ENCODE measurements at regions not wholly inside any gene's neighbourhood (a gene's known extent, or its start where the extent isn't known, plus 50 kb on each side); places are given as distances from the start of the nearest gene placed in this dataset.

GRCh38 chr4:147326591-147326990, 154.3 kb upstream of the EDNRA start:
- H3K9me3 Mint-ChIP-seq, result peaks cover 1% of the 10 kb centered on the region
- no peak for ATAC-seq (ENCODE audit: low read depth)
- no peak overlapping the region for H3K4me3 Mint-ChIP-seq
- H3K36me3 Mint-ChIP-seq, result no peaks in the 10 kb centered on the region
- no peaks in the 10 kb centered on the region for H3K27me3 Mint-ChIP-seq
- H3K4me1 Mint-ChIP-seq, result no peaks in the 10 kb centered on the region
- no peak overlapping the region for H3K27ac Mint-ChIP-seq
- DNase-seq (ENCODE audit: low spot score in 2 of 2), result no peak

DNA sequence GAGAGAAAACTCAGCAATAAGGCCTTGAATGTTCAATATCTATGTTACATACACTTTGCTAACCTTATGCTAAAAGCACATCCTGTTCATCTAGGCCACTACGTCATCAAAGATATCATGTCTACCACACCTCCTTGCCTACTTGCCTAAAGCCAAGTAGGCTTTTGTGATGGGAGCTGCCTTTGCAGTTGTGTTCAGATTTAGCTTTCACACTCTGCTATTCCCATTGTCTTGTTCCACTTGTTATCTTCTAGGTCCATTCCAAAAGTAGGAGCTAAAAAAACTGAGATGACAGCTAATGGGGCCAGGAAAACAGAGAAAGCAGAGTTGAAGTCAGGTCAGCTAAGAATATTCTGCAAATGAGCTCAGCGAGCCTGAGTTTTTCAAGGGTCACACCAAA, 153.6 kb upstream of the EDNRA start:
- no peaks in the 10 kb centered on the region for H3K27me3 Mint-ChIP-seq
- no peak overlapping the region for H3K4me3 Mint-ChIP-seq

GRCh38 chr4:147328189-147328588, 152.7 kb upstream of the EDNRA start:
- no peaks in the 10 kb centered on the region for H3K4me1 Mint-ChIP-seq
- DNase-seq (ENCODE audit: low spot score in 2 of 2) (no peak), ATAC-seq (ENCODE audit: low read depth) (no peak)
- H3K36me3 Mint-ChIP-seq, result no peaks in the 10 kb centered on the region
- no peaks in the 10 kb centered on the region for H3K9me3 Mint-ChIP-seq
- no peak overlapping the region for H3K27ac Mint-ChIP-seq
- H3K4me3 Mint-ChIP-seq, result no peak overlapping the region
- no peaks in the 10 kb centered on the region for H3K27me3 Mint-ChIP-seq

More for the DNA sequence above, 153.6 kb upstream of the EDNRA start:
- Mint-ChIP-seq H3K27ac (no peak overlapping the region), H3K9me3 (peaks cover 1% of the 10 kb centered on the region), H3K36me3 (no peaks in the 10 kb centered on the region), H3K4me1 (no peaks in the 10 kb centered on the region)
- no peak for ATAC-seq (ENCODE audit: low read depth)
- DNase-seq (ENCODE audit: low spot score in 2 of 2), result no peak

DNA sequence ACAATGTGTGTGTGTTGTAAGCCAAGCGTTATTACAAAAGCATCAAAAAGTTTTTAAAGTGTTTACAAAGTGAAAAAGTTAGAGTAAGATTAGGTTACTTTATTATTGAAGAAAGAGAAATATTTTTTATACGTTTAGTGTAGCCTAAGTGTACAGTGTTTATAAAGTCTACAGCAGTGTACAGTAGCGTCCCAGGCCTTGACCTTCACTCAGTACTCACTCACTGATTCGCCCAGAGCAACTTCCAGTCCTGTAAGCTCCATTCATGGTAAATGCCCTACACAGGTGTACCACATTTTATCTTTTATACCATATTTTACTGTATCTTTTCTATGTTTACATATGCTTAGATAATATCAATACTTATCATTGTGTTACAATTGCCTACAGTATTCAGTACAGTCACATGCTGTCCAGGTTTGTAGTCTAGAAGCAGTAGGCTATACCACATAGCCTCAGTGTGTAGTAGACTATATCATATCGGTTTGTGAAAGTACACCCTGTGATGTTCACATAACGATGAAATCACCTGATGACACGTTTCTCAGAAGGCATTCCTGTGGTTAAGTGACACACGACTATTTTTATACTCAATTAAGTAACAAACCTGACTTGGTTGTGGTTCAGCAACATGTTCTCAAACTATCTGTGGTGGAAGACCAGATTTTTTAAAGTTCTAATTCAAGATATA, 152.0 kb upstream of the EDNRA start:
- Mint-ChIP-seq H3K4me3 (no peak overlapping the region), H3K27ac (no peak overlapping the region), H3K36me3 (no peaks in the 10 kb centered on the region), H3K9me3 (no peaks in the 10 kb centered on the region), H3K27me3 (no peaks in the 10 kb centered on the region), H3K4me1 (no peaks in the 10 kb centered on the region)
- DNase-seq (ENCODE audit: low spot score in 2 of 2), result no peak
- ATAC-seq (ENCODE audit: low read depth), result no peak

DNA sequence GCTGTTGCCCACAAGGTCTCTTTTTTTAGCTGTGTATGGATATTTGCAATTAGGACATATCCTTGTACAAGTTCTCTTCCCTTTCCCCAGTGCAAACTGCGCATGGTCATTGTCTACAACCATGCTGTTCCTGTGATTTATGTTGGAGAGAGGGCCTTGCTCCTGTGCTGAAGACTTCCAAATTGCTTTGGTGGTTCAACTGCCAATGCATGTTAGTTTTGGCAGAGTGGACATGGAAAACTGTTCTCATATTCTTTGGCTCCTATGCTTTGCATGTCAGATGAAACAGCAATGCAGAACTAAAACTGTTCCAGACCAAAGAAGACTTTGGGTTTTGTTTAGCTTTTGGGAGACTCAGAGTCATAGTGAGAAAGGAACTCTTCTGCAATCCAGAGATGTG, 148.8 kb upstream of the EDNRA start:
- Mint-ChIP-seq H3K9me3 (no peaks in the 10 kb centered on the region), H3K4me3 (no peak overlapping the region), H3K36me3 (no peaks in the 10 kb centered on the region), H3K4me1 (no peaks in the 10 kb centered on the region), H3K27me3 (no peaks in the 10 kb centered on the region), H3K27ac (no peak overlapping the region)
- DNase-seq (ENCODE audit: low spot score in 2 of 2) (no peak), ATAC-seq (ENCODE audit: low read depth) (no peak)

GRCh38 chr4:147334478-147334877, 146.4 kb upstream of the EDNRA start:
- no peaks in the 10 kb centered on the region for H3K4me1 Mint-ChIP-seq
- H3K27me3 Mint-ChIP-seq, result peaks cover 3% of the 10 kb centered on the region
- DNase-seq (ENCODE audit: low spot score in 2 of 2) (no peak), ATAC-seq (ENCODE audit: low read depth) (no peak)
- H3K36me3 Mint-ChIP-seq, result no peaks in the 10 kb centered on the region
- peaks cover 1% of the 10 kb centered on the region for H3K9me3 Mint-ChIP-seq
- no peak overlapping the region for H3K4me3 Mint-ChIP-seq
- no peak overlapping the region for H3K27ac Mint-ChIP-seq

GRCh38 chr4:147335183-147335582, 145.7 kb upstream of the EDNRA start:
- Mint-ChIP-seq H3K9me3 (peaks cover 1% of the 10 kb centered on the region), H3K4me1 (no peaks in the 10 kb centered on the region), H3K4me3 (no peak overlapping the region), H3K27me3 (peaks cover 3% of the 10 kb centered on the region), H3K36me3 (no peaks in the 10 kb centered on the region), H3K27ac (no peak overlapping the region)
- DNase-seq (ENCODE audit: low spot score in 2 of 2) (no peak), ATAC-seq (ENCODE audit: low read depth) (no peak)

DNA sequence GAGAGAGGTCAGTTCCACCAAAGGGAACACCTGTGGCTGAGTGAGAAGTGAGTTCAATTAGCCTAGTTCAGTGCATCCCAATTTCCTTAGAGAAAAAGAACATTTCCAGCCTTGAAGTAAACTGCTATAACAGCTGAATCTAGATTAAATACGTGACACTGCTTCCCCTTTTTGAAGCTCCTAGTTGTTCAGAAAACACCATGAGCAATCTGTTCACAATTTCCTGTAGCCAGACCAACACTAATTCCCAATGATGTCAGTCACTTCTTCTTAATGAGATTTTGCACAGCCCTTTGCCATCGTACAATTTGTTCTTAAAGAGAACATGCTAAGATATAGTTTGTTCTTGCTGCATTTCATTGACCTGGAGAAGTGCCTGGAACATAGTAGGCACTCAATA, 144.6 kb upstream of the EDNRA start:
- Mint-ChIP-seq H3K9me3 (peaks cover 1% of the 10 kb centered on the region), H3K36me3 (no peaks in the 10 kb centered on the region), H3K4me3 (no peak overlapping the region), H3K4me1 (no peaks in the 10 kb centered on the region), H3K27me3 (peaks cover 3% of the 10 kb centered on the region), H3K27ac (no peak overlapping the region)
- DNase-seq (ENCODE audit: low spot score in 2 of 2) (no peak), ATAC-seq (ENCODE audit: low read depth) (no peak)

- Mint-ChIP-seq H3K27me3 (peaks cover 3% of the 10 kb centered on the region), H3K36me3 (no peaks in the 10 kb centered on the region), H3K9me3 (peaks cover 3% of the 10 kb centered on the region), H3K27ac (no peak overlapping the region), H3K4me3 (no peak overlapping the region), H3K4me1 (no peaks in the 10 kb centered on the region)
- DNase-seq (ENCODE audit: low spot score in 2 of 2) (no peak), ATAC-seq (ENCODE audit: low read depth) (no peak)
Observed at GRCh38 chr4:147339100-147339499, 141.8 kb upstream of the EDNRA start.

DNA sequence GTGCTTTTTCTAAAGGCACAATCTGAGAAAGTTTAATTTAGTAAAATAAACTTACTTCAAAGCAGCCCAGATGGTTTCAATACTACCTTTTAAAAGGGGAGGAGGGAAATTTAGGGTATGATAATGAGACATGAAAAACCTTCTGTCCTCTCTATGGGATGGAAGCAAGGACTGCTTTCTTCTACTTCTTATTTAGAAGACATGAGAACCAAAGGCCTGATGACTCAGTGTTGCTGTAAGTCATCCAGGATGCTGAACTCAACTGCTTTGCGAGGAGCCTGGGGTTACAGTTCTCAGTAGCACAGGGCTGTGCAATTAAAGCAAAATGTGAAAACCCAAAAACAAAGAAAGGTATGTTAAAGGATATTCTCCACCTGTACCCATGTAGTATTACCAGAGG, 140.8 kb upstream of the EDNRA start:
- ATAC-seq (ENCODE audit: low read depth), result no peak
- Mint-ChIP-seq H3K36me3 (no peaks in the 10 kb centered on the region), H3K4me3 (no peak overlapping the region), H3K9me3 (peaks cover 3% of the 10 kb centered on the region), H3K27ac (no peak overlapping the region), H3K27me3 (peaks cover 3% of the 10 kb centered on the region), H3K4me1 (no peaks in the 10 kb centered on the region)
- no peak for DNase-seq (ENCODE audit: low spot score in 2 of 2)

GRCh38 chr4:147340591-147341120, 140.2 kb upstream of the EDNRA start:
- peaks cover 3% of the 10 kb centered on the region for H3K9me3 Mint-ChIP-seq
- no peaks in the 10 kb centered on the region for H3K36me3 Mint-ChIP-seq
- peaks cover 3% of the 10 kb centered on the region for H3K27me3 Mint-ChIP-seq
- no peak overlapping the region for H3K27ac Mint-ChIP-seq
- H3K4me1 Mint-ChIP-seq, result no peaks in the 10 kb centered on the region
- DNase-seq (ENCODE audit: low spot score in 2 of 2), result no peak
- ATAC-seq (ENCODE audit: low read depth), result no peak
- H3K4me3 Mint-ChIP-seq, result no peak overlapping the region

GRCh38 chr4:147343692-147344091, 137.2 kb upstream of the EDNRA start:
- H3K4me3 Mint-ChIP-seq, result no peak overlapping the region
- no peaks in the 10 kb centered on the region for H3K36me3 Mint-ChIP-seq
- H3K27me3 Mint-ChIP-seq, result no peaks in the 10 kb centered on the region
- ATAC-seq (ENCODE audit: low read depth) (no peak), DNase-seq (ENCODE audit: low spot score in 2 of 2) (no peak)
- H3K4me1 Mint-ChIP-seq, result no peaks in the 10 kb centered on the region
- no peak overlapping the region for H3K27ac Mint-ChIP-seq
- peaks cover 2% of the 10 kb centered on the region for H3K9me3 Mint-ChIP-seq

DNA sequence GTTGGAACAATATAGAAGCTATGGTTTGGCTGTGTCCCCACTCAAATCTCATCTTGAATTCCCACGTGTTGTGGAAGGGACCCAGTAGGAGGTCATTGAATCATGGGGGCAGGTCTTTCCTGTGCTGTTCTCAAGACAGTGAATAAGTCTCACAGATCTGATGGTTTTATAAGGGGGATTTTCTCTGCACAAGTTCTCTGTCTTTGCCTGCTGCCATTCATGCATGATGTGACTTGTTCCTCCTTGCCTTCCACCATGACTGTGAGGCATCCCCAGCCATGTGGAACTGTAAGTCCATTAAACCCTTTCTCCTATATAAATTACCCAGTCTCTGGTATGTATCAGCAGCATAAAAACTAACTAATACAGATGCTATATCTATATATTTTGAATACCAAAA, 135.2 kb upstream of the EDNRA start:
- DNase-seq (ENCODE audit: low spot score in 2 of 2) (no peak), ATAC-seq (ENCODE audit: low read depth) (no peak)
- H3K27me3 Mint-ChIP-seq, result no peaks in the 10 kb centered on the region
- no peak overlapping the region for H3K4me3 Mint-ChIP-seq
- no peak overlapping the region for H3K27ac Mint-ChIP-seq
- H3K36me3 Mint-ChIP-seq, result no peaks in the 10 kb centered on the region
- H3K9me3 Mint-ChIP-seq, result peaks cover 4% of the 10 kb centered on the region
- no peaks in the 10 kb centered on the region for H3K4me1 Mint-ChIP-seq

GRCh38 chr4:147347217-147347616, 133.7 kb upstream of the EDNRA start:
- no peak for DNase-seq (ENCODE audit: low spot score in 2 of 2)
- no peaks in the 10 kb centered on the region for H3K36me3 Mint-ChIP-seq
- ATAC-seq (ENCODE audit: low read depth), result no peak
- no peaks in the 10 kb centered on the region for H3K27me3 Mint-ChIP-seq
- no peaks in the 10 kb centered on the region for H3K4me1 Mint-ChIP-seq
- H3K4me3 Mint-ChIP-seq, result no peak overlapping the region
- no peak overlapping the region for H3K27ac Mint-ChIP-seq
- H3K9me3 Mint-ChIP-seq, result peaks cover 2% of the 10 kb centered on the region

DNA sequence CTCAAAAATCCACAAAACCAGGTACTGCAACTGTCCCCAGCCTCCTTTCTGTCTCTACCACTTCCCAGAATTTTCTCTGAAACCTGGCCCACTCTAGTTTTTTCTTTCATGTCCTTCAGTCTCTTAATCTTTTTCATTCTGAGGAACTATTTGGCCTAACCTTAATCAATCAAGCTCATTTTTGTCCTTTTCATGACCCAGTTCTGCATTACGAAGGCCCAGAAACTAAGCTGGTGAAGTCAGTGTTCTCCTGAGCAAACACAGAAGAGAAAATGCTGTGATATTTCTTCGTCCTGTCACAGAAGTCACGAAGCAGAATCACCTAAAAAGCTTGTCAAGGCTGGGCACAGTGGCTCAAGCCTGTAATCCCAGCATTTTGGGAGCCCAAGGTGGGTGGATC, 131.7 kb upstream of the EDNRA start:
- ATAC-seq (ENCODE audit: low read depth) (no peak), DNase-seq (ENCODE audit: low spot score in 2 of 2) (no peak)
- H3K27ac Mint-ChIP-seq, result no peak overlapping the region
- no peak overlapping the region for H3K4me3 Mint-ChIP-seq
- H3K9me3 Mint-ChIP-seq, result peaks cover 2% of the 10 kb centered on the region
- H3K36me3 Mint-ChIP-seq, result no peaks in the 10 kb centered on the region
- H3K27me3 Mint-ChIP-seq, result no peaks in the 10 kb centered on the region
- H3K4me1 Mint-ChIP-seq, result no peaks in the 10 kb centered on the region

Data from memory B cell (primary cell).